ENCODE measurements at regions not wholly inside any gene's neighbourhood (a gene's known extent, or its start where the extent isn't known, plus 50 kb on each side); places are given as distances from the start of the nearest gene placed in this dataset.

DNA sequence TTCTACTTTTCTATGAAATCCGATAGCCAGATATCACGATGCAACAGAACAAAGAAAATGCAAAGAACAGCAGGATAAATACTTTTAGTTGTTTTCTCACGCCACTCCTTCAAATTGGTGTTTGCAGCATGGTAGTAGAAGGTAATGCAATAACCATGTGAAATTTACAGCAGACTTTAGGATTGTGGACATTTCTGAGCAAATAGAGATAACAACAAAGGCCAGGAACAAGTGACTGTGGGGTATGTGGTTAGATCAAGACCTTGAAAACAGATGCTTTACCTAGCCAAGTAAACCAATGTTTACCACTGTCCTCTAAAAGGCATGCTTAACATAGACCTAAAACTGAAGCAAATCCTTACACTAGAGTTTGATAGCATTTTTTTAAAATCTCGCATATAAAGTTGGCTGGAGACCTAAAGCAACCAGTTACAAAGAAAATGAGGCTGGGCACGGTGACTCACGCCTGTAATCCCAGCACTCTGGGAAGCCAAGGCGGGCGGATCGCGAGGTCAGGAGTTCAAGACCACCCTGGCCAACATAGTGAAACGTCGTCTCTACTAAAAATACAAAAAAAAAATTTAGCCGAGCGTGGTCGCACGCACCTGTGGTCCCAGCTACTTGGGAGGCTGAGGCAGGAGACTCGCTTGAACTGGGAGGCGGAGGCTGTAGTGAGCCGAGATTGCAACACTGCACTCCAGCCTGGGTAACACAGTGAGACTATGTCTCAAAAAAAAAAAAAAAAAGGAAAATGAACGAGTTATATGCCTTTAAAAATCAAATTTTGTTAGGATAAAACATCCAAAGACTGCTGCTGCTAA is 123.2 kb upstream of the FOXN3 start:
- no peak for TF ChIP-seq SMARCC2 (IDR thresholded peaks at IDR 0.05; ENCODE audit: low read depth)
- TF ChIP-seq, protein P1, sequence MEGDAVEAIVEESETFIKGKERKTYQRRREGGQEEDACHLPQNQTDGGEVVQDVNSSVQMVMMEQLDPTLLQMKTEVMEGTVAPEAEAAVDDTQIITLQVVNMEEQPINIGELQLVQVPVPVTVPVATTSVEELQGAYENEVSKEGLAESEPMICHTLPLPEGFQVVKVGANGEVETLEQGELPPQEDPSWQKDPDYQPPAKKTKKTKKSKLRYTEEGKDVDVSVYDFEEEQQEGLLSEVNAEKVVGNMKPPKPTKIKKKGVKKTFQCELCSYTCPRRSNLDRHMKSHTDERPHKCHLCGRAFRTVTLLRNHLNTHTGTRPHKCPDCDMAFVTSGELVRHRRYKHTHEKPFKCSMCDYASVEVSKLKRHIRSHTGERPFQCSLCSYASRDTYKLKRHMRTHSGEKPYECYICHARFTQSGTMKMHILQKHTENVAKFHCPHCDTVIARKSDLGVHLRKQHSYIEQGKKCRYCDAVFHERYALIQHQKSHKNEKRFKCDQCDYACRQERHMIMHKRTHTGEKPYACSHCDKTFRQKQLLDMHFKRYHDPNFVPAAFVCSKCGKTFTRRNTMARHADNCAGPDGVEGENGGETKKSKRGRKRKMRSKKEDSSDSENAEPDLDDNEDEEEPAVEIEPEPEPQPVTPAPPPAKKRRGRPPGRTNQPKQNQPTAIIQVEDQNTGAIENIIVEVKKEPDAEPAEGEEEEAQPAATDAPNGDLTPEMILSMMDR (IDR thresholded peaks at IDR 0.05 in 2 of 3, conservative IDR thresholded peaks at IDR 0.05 in 1 of 3; ENCODE audit: insufficient read depth in 2 of 3, low read depth in 1 of 3, low read length in 3 of 3): no peak
- TF ChIP-seq POLR2A (conservative IDR thresholded peaks at IDR 0.05): no peak
- no peak for TF ChIP-seq GTF2E2 (tag; IDR thresholded peaks at IDR 0.05)
